Upper lobe of left lung (tissue), 4 donors: ENCODE measurements at regions not wholly inside any gene's neighbourhood (a gene's known extent, or its start where the extent isn't known, plus 50 kb on each side); places are given as distances from the start of the nearest gene placed in this dataset.

Experiments used
- CTCF ChIP-seq, 6 experiments: fragments of 450-650 bp in 4 of 6; fragments of 200-600 bp in 2 of 6; sonication (generic) in 2 of 6; IDR thresholded peaks; one replicate each; pipeline ENCODE4 v1.5.1; 2016 to 2019; ENCODE audit warnings: antibody characterized with exemption in 6 of 6
- EP300 ChIP-seq, 4 donors: sonication (generic); formaldehyde crosslinking; IDR thresholded peaks; one replicate each; pipeline ENCODE4 v1.5.1; 2017; ENCODE audit warnings: antibody characterized with exemption in 4 of 4, control low read depth in 2 of 4
- POLR2A ChIP-seq, 4 donors: fragments of 450-650 bp; IDR thresholded peaks; one replicate each; pipeline ENCODE4 v1.5.1; 2016 to 2017; ENCODE audit warnings: antibody characterized with exemption in 4 of 4, mild to moderate bottlenecking in 2 of 4
- POLR2AphosphoS5 ChIP-seq, 2 donors: sonication (generic); formaldehyde crosslinking; IDR thresholded peaks; one replicate each; pipeline ENCODE4 v1.5.1; 2017; ENCODE audit warnings: antibody characterized with exemption in 2 of 2

DNA sequence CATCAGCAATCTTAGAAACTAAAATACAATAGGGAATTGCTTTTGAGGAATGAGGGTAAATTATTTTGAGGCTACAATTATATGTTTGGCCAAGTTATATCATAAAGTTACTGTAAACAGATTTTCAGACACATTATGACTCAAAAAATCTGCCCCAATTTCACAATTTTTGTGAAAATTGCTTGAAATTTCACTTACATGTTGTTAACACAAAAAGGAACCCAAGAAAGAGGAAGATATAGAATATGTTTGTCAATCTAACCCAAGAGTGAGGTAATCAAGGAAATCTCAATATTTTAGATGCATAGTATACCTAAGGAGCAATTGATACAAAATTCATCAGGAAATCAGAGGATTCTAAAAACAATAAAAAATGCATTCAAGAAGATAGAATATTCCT is 73.9 kb upstream of the FNDC3A start:
- TF ChIP-seq POLR2A (IDR thresholded peaks at IDR 0.05) (no peak), CTCF (IDR thresholded peaks at IDR 0.05) (no peak), EP300 (IDR thresholded peaks at IDR 0.05) (no peak), POLR2AphosphoS5 (IDR thresholded peaks at IDR 0.05) (no peak)
